C4-2B (cell line): ENCODE measurements at regions not wholly inside any gene's neighbourhood (a gene's known extent, or its start where the extent isn't known, plus 50 kb on each side); places are given as distances from the start of the nearest gene placed in this dataset.
"Not testable (repeated sequence)": the region's sequence is repeated elsewhere in the genome, so short reads cannot be mapped to it uniquely, and the experiment has no call there.

Experiments
- H3K27ac ChIP-seq: fragments of 450-650 bp; 2 replicates; pipeline ENCODE4 v1.5.1; 2017
- ZFX ChIP-seq: fragments of 450-650 bp; IDR thresholded peaks from 2 replicates; pipeline ENCODE4 v1.6.1; 2017
- TF ChIP-seq, protein P1 (sequence below): fragments of 450-650 bp; conservative IDR thresholded peaks from 2 replicates; pipeline ENCODE4 v1.5.1; 2017; ENCODE audit warnings: mild to moderate bottlenecking

DNA sequence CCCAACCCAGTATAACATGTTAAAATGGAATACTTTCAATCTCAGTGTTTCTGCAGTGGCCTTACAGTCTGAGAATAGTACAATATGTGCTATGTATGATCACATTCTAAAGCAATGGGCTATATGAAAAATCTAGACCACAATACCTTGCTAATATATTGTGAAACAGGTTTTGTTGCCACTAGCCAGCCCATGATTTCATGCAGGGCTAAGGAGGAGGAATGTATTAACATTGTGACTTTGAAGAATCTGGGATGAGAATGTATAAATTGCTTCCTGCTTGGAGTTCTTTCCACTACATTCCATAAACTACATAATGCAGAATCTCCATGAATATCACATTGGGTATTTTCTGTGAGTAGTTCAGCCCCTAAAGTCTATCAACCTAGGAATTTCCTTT lies 935.4 kb upstream of the GRIA3 start:
- no peak overlapping the region for H3K27ac ChIP-seq
- TF ChIP-seq, protein P1, sequence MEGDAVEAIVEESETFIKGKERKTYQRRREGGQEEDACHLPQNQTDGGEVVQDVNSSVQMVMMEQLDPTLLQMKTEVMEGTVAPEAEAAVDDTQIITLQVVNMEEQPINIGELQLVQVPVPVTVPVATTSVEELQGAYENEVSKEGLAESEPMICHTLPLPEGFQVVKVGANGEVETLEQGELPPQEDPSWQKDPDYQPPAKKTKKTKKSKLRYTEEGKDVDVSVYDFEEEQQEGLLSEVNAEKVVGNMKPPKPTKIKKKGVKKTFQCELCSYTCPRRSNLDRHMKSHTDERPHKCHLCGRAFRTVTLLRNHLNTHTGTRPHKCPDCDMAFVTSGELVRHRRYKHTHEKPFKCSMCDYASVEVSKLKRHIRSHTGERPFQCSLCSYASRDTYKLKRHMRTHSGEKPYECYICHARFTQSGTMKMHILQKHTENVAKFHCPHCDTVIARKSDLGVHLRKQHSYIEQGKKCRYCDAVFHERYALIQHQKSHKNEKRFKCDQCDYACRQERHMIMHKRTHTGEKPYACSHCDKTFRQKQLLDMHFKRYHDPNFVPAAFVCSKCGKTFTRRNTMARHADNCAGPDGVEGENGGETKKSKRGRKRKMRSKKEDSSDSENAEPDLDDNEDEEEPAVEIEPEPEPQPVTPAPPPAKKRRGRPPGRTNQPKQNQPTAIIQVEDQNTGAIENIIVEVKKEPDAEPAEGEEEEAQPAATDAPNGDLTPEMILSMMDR: no peak
- TF ChIP-seq ZFX: no peak

DNA sequence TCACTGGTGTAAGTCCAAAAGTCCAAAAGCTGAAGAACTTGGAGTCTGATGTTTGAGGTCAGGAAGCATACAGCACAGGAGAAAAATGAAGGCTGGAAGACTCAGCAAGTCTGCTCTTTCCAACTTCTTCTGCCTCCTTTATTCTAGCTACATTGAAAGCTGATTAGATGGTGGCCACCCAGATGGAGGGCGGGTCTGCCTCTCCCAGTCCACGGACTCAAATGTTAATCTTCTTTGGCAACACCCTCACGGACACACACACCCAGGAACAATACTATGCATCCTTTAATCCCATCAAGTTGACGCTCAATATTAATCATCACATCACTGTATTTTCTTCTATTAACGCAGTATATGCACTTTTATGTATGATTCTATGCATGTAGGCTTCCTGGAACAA lies 931.6 kb upstream of the GRIA3 start:
- no peak overlapping the region for H3K27ac ChIP-seq
- TF ChIP-seq, protein P1: no peak
- TF ChIP-seq ZFX: no peak

DNA sequence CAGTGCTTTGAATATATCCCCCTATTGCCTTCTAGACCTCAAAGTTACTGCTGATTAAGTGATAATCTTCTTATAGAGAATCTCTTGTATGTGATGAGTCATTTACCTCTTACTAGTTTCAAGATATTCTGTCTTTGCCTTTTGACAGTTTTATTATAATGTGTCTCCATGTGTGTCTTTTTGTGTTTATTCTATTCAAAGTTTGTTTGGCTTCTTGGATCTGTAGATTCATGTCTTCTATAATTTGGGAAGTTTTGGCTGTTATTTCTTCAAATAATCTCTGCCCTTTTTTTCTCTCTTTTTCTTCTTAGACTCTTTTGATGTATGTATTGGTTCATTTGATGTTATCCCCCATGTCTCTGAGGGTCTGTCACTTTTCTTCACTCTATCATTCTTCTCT lies 915.7 kb upstream of the GRIA3 start:
- TF ChIP-seq, protein P1: no peak
- TF ChIP-seq ZFX: no peak
- no peak overlapping the region for H3K27ac ChIP-seq

DNA sequence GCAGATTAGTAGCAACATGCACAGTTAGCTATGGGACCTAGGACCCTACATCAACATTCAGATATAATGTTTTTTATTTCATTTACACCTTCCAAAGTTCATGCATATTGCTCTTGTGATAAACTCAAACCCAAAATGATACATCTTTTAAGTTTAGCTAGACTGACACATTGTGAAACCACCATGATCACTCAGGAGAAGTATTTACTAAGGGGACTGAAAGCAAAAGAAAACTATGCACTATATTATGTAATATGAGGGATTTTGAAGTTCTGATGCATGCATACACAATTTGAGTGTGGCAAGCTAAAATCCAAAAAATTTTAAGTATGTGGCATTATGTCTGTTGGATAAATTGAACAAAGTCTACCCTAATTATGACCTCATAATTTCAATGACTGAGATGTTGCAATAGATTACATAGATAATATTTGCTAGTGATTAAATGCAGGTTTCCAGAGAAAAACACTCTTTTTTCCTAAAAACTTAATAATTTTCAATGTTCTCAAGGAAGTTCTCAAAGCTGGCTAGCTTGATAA lies 914.8 kb upstream of the GRIA3 start:
- TF ChIP-seq, protein P1: no peak
- TF ChIP-seq ZFX: no peak

DNA sequence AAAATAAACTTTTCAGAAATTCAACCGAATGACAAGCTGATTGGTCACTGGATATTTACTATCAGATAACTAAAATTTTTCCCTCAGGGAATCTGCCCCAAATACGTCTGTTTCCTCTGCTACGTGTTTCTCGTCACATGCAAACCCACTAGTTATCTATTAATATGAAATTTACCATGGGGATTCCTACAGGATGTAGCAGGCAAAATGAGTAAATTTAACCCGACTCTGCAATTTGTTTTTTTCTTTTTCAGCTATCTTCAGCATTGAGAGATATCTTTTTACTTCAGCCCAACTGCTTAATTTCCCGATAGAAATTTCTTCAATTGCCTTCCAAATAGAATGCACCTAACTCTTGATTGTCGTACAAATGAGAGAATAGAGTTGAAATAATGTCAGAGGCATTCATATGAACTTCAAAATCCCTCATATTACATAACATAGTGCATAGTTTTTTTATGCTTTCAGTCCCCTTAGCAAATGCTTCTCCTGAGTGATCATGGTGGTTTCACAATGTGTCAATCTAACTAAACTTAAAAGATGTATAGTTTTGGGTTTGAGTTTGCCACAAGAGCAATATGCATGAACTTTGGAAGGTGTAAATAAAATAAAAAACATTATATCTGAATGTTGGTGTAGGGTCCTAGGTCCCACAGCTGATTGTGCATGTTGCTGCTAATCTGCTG lies 913.1 kb upstream of the GRIA3 start:
- H3K27ac ChIP-seq: peak overlapping the region; percentile 87
- TF ChIP-seq, protein P1: no peak
- no peak for TF ChIP-seq ZFX

More for the DNA sequence above, 914.8 kb upstream of the GRIA3 start:
- no peak overlapping the region for H3K27ac ChIP-seq

DNA sequence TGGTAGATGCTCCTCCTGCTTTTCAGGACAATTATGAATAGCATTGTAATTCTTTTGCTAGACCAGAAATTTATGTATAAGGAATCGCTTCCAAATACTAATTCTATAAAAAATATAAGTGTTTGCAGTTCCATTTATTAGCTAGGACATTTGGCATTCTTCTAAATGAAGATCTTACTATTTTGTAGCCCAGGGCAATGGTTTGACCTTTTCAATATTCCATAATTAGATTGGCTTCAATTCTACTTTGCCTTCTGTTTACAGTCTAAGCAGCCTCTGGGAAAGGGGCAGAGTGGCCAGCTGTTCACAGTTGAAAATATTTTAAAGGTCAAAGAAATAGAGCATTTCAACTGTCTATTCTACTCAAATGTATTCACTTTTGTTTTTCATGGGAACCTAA lies 912.1 kb upstream of the GRIA3 start:
- TF ChIP-seq, protein P1: no peak
- TF ChIP-seq ZFX: no peak
- no peak overlapping the region for H3K27ac ChIP-seq

DNA sequence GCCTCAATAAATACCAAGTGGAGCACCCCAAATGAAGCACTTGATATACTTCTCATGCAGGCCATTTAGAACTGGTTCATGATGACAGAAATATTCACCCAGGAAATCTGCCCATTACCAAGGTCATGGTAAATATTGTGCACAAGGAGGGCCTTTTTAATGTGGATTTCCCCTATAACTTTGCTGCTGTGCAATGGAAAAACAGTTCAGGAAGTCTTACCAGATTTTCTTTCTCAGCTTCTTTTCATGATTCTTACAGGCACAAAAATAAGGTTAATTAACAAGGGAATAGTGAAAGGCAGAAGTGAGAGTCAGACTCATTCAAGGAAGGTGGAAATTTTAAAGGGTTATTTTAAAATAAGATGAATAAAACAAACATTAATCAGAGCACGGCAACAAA lies 904.3 kb upstream of the GRIA3 start:
- peak overlapping the region; percentile 39; the same call in 1 of the 2 replicates for H3K27ac ChIP-seq
- TF ChIP-seq, protein P1: no peak
- no peak for TF ChIP-seq ZFX

DNA sequence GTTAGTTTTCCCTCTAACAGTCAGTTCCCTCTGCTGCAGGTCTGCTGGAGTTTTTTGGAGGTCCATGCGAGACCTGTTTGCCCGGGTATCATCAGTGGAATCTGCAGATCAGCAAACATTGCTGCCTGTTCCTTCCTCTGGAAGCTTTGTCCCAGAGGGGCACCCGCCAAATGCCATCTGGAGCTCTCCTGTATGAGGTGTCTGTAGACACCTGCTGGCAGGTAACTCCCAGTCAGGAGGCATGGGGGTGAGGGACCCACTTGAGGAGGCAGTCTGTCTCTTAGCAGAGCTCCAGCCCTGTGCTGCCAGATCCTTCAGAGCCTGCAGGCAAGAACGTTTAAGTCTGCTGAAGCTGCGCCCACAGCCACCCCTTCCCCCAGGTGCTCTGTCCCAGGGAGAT lies 884.3 kb upstream of the GRIA3 start:
- H3K27ac ChIP-seq: not testable (repeated sequence)
